ENCODE measurements at regions not wholly inside any gene's neighbourhood (a gene's known extent, or its start where the extent isn't known, plus 50 kb on each side); places are given as distances from the start of the nearest gene placed in this dataset.

- ChIA-PET POLR2A (interaction anchor here (1.0 kb wide), 1 partner anchor 18 kb away, joined by 5 read pairs; no protein-coding TSS in a partner anchor), SMC1A (ENCODE audit: uncharacterized antibody, unreplicated experiment) (interaction anchor here (1.2 to 1.4 kb wide), 2 partner anchors 11 to 12 kb away, joined by 3 read pairs; no protein-coding TSS in a partner anchor), CTCF (interaction anchor here (1.1 to 1.3 kb wide), 3 partner anchors 18 to 197 kb away, joined by 3 to 4 read pairs (median 3); no protein-coding TSS in a partner anchor), RAD21 (ENCODE audit: unreplicated experiment) (interaction anchor here (0.6 kb wide), 1 partner anchor 691 kb away, joined by 3 read pairs; no protein-coding TSS in a partner anchor)
- no peaks in the 10 kb centered on the region for H3K79me2 ChIP-seq (ENCODE audit: control insufficient read depth, insufficient read depth, low read length)
- H4K20me1 ChIP-seq (ENCODE audit: control insufficient read depth, insufficient read depth), result no peaks in the 10 kb centered on the region
- peaks cover 4% of the 10 kb centered on the region; the same call in 1 of the 2 replicates for H3K4me1 ChIP-seq (ENCODE audit: control insufficient read depth, insufficient read depth, low read length)
- H3K27me3 ChIP-seq (replicated peaks in 1 of 2; ENCODE audit: control insufficient read depth in 2 of 2, insufficient read depth in 2 of 2, low read length in 1 of 2), result no peaks in the 10 kb centered on the region
- ATAC-seq (no peak), DNase-seq (ENCODE audit: low read depth, low spot score) (no peak), FAIRE-seq (no peak)
- no peak overlapping the region for H3K9ac ChIP-seq (ENCODE audit: control insufficient read depth, insufficient read depth, low read length)
- H3K4me3 ChIP-seq, result no peak overlapping the region
- WGBS (ENCODE audit: insufficient coverage, insufficient replicate concordance, low lambda C conversion rate, missing lambda C conversion rate), result 95% methylated on average over 9 of the region's 9 CpGs
- no peaks in the 10 kb centered on the region for H3K9me3 ChIP-seq (replicated peaks; ENCODE audit: control insufficient read depth, insufficient read depth, low read length)
- no TSS peak for BruUV-seq (replicated peaks)
- no peak for TF ChIP-seq CBX5 (IDR thresholded peaks at IDR 0.05; ENCODE audit: low read depth)
- TF ChIP-seq, protein P1, sequence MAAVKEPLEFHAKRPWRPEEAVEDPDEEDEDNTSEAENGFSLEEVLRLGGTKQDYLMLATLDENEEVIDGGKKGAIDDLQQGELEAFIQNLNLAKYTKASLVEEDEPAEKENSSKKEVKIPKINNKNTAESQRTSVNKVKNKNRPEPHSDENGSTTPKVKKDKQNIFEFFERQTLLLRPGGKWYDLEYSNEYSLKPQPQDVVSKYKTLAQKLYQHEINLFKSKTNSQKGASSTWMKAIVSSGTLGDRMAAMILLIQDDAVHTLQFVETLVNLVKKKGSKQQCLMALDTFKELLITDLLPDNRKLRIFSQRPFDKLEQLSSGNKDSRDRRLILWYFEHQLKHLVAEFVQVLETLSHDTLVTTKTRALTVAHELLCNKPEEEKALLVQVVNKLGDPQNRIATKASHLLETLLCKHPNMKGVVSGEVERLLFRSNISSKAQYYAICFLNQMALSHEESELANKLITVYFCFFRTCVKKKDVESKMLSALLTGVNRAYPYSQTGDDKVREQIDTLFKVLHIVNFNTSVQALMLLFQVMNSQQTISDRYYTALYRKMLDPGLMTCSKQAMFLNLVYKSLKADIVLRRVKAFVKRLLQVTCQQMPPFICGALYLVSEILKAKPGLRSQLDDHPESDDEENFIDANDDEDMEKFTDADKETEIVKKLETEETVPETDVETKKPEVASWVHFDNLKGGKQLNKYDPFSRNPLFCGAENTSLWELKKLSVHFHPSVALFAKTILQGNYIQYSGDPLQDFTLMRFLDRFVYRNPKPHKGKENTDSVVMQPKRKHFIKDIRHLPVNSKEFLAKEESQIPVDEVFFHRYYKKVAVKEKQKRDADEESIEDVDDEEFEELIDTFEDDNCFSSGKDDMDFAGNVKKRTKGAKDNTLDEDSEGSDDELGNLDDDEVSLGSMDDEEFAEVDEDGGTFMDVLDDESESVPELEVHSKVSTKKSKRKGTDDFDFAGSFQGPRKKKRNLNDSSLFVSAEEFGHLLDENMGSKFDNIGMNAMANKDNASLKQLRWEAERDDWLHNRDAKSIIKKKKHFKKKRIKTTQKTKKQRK (IDR thresholded peaks at IDR 0.05; ENCODE audit: low read depth, low read length), result no peak
- no peak for TF ChIP-seq SUZ12 (IDR thresholded peaks at IDR 0.05; ENCODE audit: unreplicated experiment)
- no peak for TF ChIP-seq SREBF1 (IDR thresholded peaks at IDR 0.05; ENCODE audit: low read length)
- no peak for TF ChIP-seq BMI1 (IDR thresholded peaks at IDR 0.05; ENCODE audit: borderline replicate concordance)
- no peak for TF ChIP-seq JUND (IDR thresholded peaks at IDR 0.05; ENCODE audit: low read depth, low read length)
- H2AFZ ChIP-seq (ENCODE audit: control insufficient read depth, low read depth, low read length), result no peak overlapping the region
- intact Hi-C loops (cut with micrococcal nuclease; ENCODE audit: unreplicated experiment), result loop anchor here (5.0 to 10.0 kb wide), 2 partner anchors 91 to 129 kb away; partner anchors contain the start of gene BPNT1
- in situ Hi-C loops (cut with MboI), result no loop called here
- H3K27ac ChIP-seq (ENCODE audit: control insufficient read depth, insufficient read depth), result no peak overlapping the region
- peaks cover 2 to 13% of the 10 kb centered on the region in 2 experiments for H3K36me3 ChIP-seq (ENCODE audit: control insufficient read depth in 2 of 2, insufficient read depth in 2 of 2, low read length in 1 of 2)
- H3K4me2 ChIP-seq (ENCODE audit: control insufficient read depth, insufficient read depth), result no peak overlapping the region
Measured at GRCh38 chr1:219993554-219994433, 52.5 kb downstream of the EPRS1 start.

Data from GM12878 (cell line).